H9 (cell line): ENCODE measurements at regions not wholly inside any gene's neighbourhood (a gene's known extent, or its start where the extent isn't known, plus 50 kb on each side); places are given as distances from the start of the nearest gene placed in this dataset.

Experiments
- DNase-seq: peaks from one replicate; pipeline ENCODE4 v3.0.0-alpha.2; 2017
- H2AFZ ChIP-seq: one replicate; pipeline ENCODE4 v1.6.1; 2013; ENCODE audit warnings: mild to moderate bottlenecking, low read length, control low read depth, moderate library complexity
- H2AK5ac ChIP-seq: 2 replicates; pipeline ENCODE4 v1.6.1; 2013; ENCODE audit warnings: low read length, control low read depth, mixed read lengths; ENCODE audit not compliant: insufficient read length
- H2BK120ac ChIP-seq: one replicate; pipeline ENCODE4 v1.6.1; 2013; ENCODE audit warnings: low read depth, mild to moderate bottlenecking, low read length, control low read depth, inconsistent platforms; ENCODE audit not compliant: poor library complexity, severe bottlenecking
- H2BK12ac ChIP-seq: 2 replicates; pipeline ENCODE4 v1.6.1; 2013; ENCODE audit warnings: low read length, control low read depth, mixed read lengths, low read depth; ENCODE audit not compliant: insufficient read length
- H2BK15ac ChIP-seq: 2 replicates; pipeline ENCODE4 v1.6.1; 2013; ENCODE audit warnings: low read depth, low read length, control low read depth
- H2BK20ac ChIP-seq: one replicate; pipeline ENCODE4 v1.6.1; 2013; ENCODE audit warnings: low read depth, mild to moderate bottlenecking, low read length, control low read depth, inconsistent platforms; ENCODE audit not compliant: poor library complexity, severe bottlenecking
- H2BK5ac ChIP-seq: 2 replicates; pipeline ENCODE4 v1.6.1; 2013; ENCODE audit warnings: low read length, control low read depth, mixed read lengths; ENCODE audit not compliant: insufficient read length
- H3K14ac ChIP-seq: 2 replicates; pipeline ENCODE4 v1.6.1; 2013; ENCODE audit warnings: low read length, control low read depth; ENCODE audit not compliant: insufficient read depth
- H3K18ac ChIP-seq: 2 replicates; pipeline ENCODE4 v1.6.1; 2013; ENCODE audit warnings: low read depth, mild to moderate bottlenecking, mixed read lengths, low read length, control low read depth; ENCODE audit not compliant: insufficient read length
- H3K23ac ChIP-seq: 2 replicates; pipeline ENCODE4 v1.6.1; 2013; ENCODE audit warnings: low read length, control low read depth, mixed read lengths, low read depth; ENCODE audit not compliant: insufficient read length
- H3K23me2 ChIP-seq: 2 replicates; pipeline ENCODE4 v1.6.1; 2013; ENCODE audit warnings: low read depth, mild to moderate bottlenecking, mixed read lengths, low read length, control low read depth; ENCODE audit not compliant: insufficient read length, poor library complexity, severe bottlenecking
- H3K27ac ChIP-seq: 2 replicates; pipeline ENCODE4 v1.5.1; 2013; ENCODE audit warnings: low read length, control low read depth, mixed read lengths, low read depth; ENCODE audit not compliant: insufficient read length
- H3K27me3 ChIP-seq: 2 replicates; pipeline ENCODE4 v1.6.1; 2013; ENCODE audit warnings: low read length, control low read depth, inconsistent platforms; ENCODE audit not compliant: insufficient read depth
- H3K4ac ChIP-seq: 2 replicates; pipeline ENCODE4 v1.6.1; 2013; ENCODE audit warnings: low read depth, mild to moderate bottlenecking, control low read depth, inconsistent platforms, low read length, moderate library complexity
- H3K4me1 ChIP-seq: 2 replicates; pipeline ENCODE4 v1.6.1; 2013; ENCODE audit warnings: low read length, control low read depth, inconsistent platforms; ENCODE audit not compliant: insufficient read depth
- H3K4me2 ChIP-seq: 2 replicates; pipeline ENCODE4 v1.6.1; 2013; ENCODE audit warnings: low read length, control low read depth, mixed read lengths; ENCODE audit not compliant: insufficient read length, insufficient read depth
- H3K56ac ChIP-seq: 2 replicates; pipeline ENCODE4 v1.6.1; 2013; ENCODE audit warnings: low read depth, mild to moderate bottlenecking, mixed read lengths, low read length, control low read depth; ENCODE audit not compliant: insufficient read length
- H3K79me1 ChIP-seq: 2 replicates; pipeline ENCODE4 v1.6.1; 2013; ENCODE audit warnings: low read depth, mild to moderate bottlenecking, moderate library complexity, low read length, control low read depth, inconsistent platforms; ENCODE audit not compliant: insufficient read depth, poor library complexity, severe bottlenecking
- H3K79me2 ChIP-seq: 2 replicates; pipeline ENCODE4 v1.6.1; 2013; ENCODE audit warnings: low read length, control low read depth, inconsistent platforms; ENCODE audit not compliant: insufficient read depth
- H3K9ac ChIP-seq: 2 replicates; pipeline ENCODE4 v1.6.1; 2013; ENCODE audit warnings: low read length, control low read depth, mixed read lengths; ENCODE audit not compliant: insufficient read length; ENCODE audit errors: extremely low read depth
- H3K9me3 ChIP-seq: one replicate; pipeline ENCODE4 v1.6.1; 2013; ENCODE audit warnings: low read depth, low read length, inconsistent platforms; ENCODE audit not compliant: control insufficient read depth
- H3T11ph ChIP-seq: one replicate; pipeline ENCODE4 v1.6.1; 2013; ENCODE audit warnings: mild to moderate bottlenecking, low read length, control low read depth, inconsistent platforms
- H4K20me1 ChIP-seq: one replicate; pipeline ENCODE4 v1.6.1; 2013; ENCODE audit not compliant: control insufficient read depth, insufficient read length, insufficient read depth
- H4K5ac ChIP-seq: 2 replicates; pipeline ENCODE4 v1.6.1; 2013; ENCODE audit warnings: low read depth, mild to moderate bottlenecking, mixed read lengths, low read length, control low read depth; ENCODE audit not compliant: insufficient read length
- H4K8ac ChIP-seq: replicated peaks from 2 replicates; pipeline ENCODE4 v1.6.1; 2013; ENCODE audit warnings: low read length, control low read depth, mixed read lengths, low read depth; ENCODE audit not compliant: insufficient read length
- H4K91ac ChIP-seq: 2 replicates; pipeline ENCODE4 v1.6.1; 2013; ENCODE audit warnings: low read depth, mild to moderate bottlenecking, moderate library complexity, mixed read lengths, low read length, control low read depth; ENCODE audit not compliant: insufficient read length
- H3K27ac Mint-ChIP-seq, 3 experiments: 2 replicates in 2 of 3; 3 replicates in 1 of 3; pipeline ENCODE4 v1.8.0; 2020 to 2021; ENCODE audit warnings: mixed read lengths in 3 of 3, mild to moderate bottlenecking in 1 of 3, moderate library complexity in 1 of 3
- H3K27me3 Mint-ChIP-seq: 2 replicates; pipeline ENCODE4 v1.8.0; 2021; ENCODE audit warnings: low read depth, mild to moderate bottlenecking, moderate library complexity, mixed read lengths
- H3K36me3 Mint-ChIP-seq, 3 experiments: 2 replicates in 2 of 3; 3 replicates in 1 of 3; pipeline ENCODE4 v1.8.0; 2020 to 2021; ENCODE audit warnings: low read depth in 3 of 3, mixed read lengths in 3 of 3; ENCODE audit not compliant: insufficient read depth in 1 of 3
- H3K4me1 Mint-ChIP-seq, 2 experiments: 2 replicates each; pipeline ENCODE4 v1.8.0; 2020; ENCODE audit warnings: mixed read lengths in 2 of 2
- H3K4me3 Mint-ChIP-seq, 2 experiments: 2 replicates in 1 of 2; 3 replicates in 1 of 2; pipeline ENCODE4 v1.8.0; 2020 to 2021; ENCODE audit warnings: mild to moderate bottlenecking in 2 of 2, mixed read lengths in 2 of 2, moderate library complexity in 1 of 2
- H3K9me3 Mint-ChIP-seq, 2 experiments: 2 replicates in 1 of 2; 3 replicates in 1 of 2; pipeline ENCODE4 v1.8.0; 2020; ENCODE audit warnings: mild to moderate bottlenecking in 2 of 2, mixed read lengths in 2 of 2, moderate library complexity in 1 of 2
- WGBS: extraction: QIAGEN DNeasy Blood & Tissue Kit; methylation state at CpG from one replicate; pipeline ENCODE4 v1.1.7; 2013; ENCODE audit warnings: missing lambda C conversion rate, low lambda C conversion rate, mixed read lengths; ENCODE audit not compliant: insufficient read length; ENCODE audit errors: extremely low coverage; 5-methylcytosine and 5-hydroxymethylcytosine counted together
- TF ChIP-seq, protein P1 (sequence below): fragments of 200-600 bp; sonication (generic); conservative IDR thresholded peaks from 3 replicates; pipeline ENCODE4 v1.8.0; 2021; ENCODE audit warnings: antibody characterized with exemption, mild to moderate bottlenecking

DNA sequence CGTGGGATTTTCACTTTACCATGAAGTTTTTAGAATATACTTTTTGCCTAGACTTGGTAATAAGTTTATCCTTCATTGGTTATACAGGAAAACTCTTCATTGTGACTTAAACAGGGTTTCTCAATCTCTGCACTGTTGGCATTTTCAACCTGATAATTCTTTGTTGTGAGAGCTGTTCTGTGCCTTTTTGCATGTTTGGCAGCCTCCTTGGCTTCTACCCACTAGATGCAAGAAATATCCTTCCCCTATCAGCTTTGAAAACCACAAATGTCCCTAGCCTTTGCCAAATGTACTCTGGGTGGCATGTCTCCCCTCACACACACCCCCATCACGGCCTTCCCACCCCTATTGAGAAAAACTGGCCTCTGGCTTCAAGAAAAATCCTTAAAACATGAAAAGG lies 180.9 kb downstream of the ESM1 start:
- no peaks in the 10 kb centered on the region for H4K20me1 ChIP-seq
- peaks cover 3 to 6% of the 10 kb centered on the region in 2 experiments; a peak in 3 of 4 replicates for H3K4me1 Mint-ChIP-seq
- no peak overlapping the region for H3K23ac ChIP-seq
- H3K14ac ChIP-seq, result no peak overlapping the region
- no peaks in the 10 kb centered on the region for H3K27me3 ChIP-seq
- no peaks in the 10 kb centered on the region for H3K23me2 ChIP-seq
- H3K27ac ChIP-seq, result no peak overlapping the region
- H3K56ac ChIP-seq, result no peak overlapping the region
- no peak overlapping the region; a peak in 1 of 5 replicates for H3K4me3 Mint-ChIP-seq
- no peak overlapping the region for H2BK120ac ChIP-seq
- H3K9me3 Mint-ChIP-seq, result peaks cover 10 to 17% of the 10 kb centered on the region in 2 experiments
- H3K36me3 Mint-ChIP-seq, result peaks cover 7 to 10% (median 9%) of the 10 kb centered on the region in 3 experiments
- H2BK5ac ChIP-seq, result no peak overlapping the region
- no peak overlapping the region for H3K4ac ChIP-seq
- no peak overlapping the region for H4K91ac ChIP-seq
- H3K9me3 ChIP-seq, result no peaks in the 10 kb centered on the region
- no peaks in the 10 kb centered on the region for H3K79me2 ChIP-seq
- H2AFZ ChIP-seq, result no peak overlapping the region
- no peak for DNase-seq
- no peak overlapping the region for H2AK5ac ChIP-seq
- WGBS, result no CpG with 5 or more reads among the region's 2 CpGs
- TF ChIP-seq, protein P1, sequence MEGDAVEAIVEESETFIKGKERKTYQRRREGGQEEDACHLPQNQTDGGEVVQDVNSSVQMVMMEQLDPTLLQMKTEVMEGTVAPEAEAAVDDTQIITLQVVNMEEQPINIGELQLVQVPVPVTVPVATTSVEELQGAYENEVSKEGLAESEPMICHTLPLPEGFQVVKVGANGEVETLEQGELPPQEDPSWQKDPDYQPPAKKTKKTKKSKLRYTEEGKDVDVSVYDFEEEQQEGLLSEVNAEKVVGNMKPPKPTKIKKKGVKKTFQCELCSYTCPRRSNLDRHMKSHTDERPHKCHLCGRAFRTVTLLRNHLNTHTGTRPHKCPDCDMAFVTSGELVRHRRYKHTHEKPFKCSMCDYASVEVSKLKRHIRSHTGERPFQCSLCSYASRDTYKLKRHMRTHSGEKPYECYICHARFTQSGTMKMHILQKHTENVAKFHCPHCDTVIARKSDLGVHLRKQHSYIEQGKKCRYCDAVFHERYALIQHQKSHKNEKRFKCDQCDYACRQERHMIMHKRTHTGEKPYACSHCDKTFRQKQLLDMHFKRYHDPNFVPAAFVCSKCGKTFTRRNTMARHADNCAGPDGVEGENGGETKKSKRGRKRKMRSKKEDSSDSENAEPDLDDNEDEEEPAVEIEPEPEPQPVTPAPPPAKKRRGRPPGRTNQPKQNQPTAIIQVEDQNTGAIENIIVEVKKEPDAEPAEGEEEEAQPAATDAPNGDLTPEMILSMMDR, result no peak
- no peak overlapping the region for H2BK20ac ChIP-seq
- no peak overlapping the region for H3T11ph ChIP-seq
- no peak overlapping the region for H2BK15ac ChIP-seq
- H4K8ac ChIP-seq, result no peak overlapping the region
- no peak overlapping the region for H3K9ac ChIP-seq
- H3K4me2 ChIP-seq, result no peak overlapping the region
- H4K5ac ChIP-seq, result no peak overlapping the region
- H3K27ac Mint-ChIP-seq, result no peak overlapping the region; a peak in 1 of 7 replicates
- H3K27me3 Mint-ChIP-seq, result 0 out of 2 replicates have a peak, but pooled peaks cover 3% of the 10 kb centered on the region
- no peaks in the 10 kb centered on the region; the same call in 1 of the 2 replicates for H3K4me1 ChIP-seq
- no peak overlapping the region for H3K18ac ChIP-seq
- H2BK12ac ChIP-seq, result no peak overlapping the region
- H3K79me1 ChIP-seq, result no peaks in the 10 kb centered on the region
